UCSD-AML1 (cell line): ENCODE measurements at regions not wholly inside any gene's neighbourhood (a gene's known extent, or its start where the extent isn't known, plus 50 kb on each side); places are given as distances from the start of the nearest gene placed in this dataset.
"Not testable (repeated sequence)": the region's sequence is repeated elsewhere in the genome, so short reads cannot be mapped to it uniquely, and the experiment has no call there.

Experiments used
- DNase-seq: peaks from one replicate; lab custom pipeline; 2025; ENCODE audit not compliant: unreplicated experiment; lab: John Stamatoyannopoulos, UW

DNA sequence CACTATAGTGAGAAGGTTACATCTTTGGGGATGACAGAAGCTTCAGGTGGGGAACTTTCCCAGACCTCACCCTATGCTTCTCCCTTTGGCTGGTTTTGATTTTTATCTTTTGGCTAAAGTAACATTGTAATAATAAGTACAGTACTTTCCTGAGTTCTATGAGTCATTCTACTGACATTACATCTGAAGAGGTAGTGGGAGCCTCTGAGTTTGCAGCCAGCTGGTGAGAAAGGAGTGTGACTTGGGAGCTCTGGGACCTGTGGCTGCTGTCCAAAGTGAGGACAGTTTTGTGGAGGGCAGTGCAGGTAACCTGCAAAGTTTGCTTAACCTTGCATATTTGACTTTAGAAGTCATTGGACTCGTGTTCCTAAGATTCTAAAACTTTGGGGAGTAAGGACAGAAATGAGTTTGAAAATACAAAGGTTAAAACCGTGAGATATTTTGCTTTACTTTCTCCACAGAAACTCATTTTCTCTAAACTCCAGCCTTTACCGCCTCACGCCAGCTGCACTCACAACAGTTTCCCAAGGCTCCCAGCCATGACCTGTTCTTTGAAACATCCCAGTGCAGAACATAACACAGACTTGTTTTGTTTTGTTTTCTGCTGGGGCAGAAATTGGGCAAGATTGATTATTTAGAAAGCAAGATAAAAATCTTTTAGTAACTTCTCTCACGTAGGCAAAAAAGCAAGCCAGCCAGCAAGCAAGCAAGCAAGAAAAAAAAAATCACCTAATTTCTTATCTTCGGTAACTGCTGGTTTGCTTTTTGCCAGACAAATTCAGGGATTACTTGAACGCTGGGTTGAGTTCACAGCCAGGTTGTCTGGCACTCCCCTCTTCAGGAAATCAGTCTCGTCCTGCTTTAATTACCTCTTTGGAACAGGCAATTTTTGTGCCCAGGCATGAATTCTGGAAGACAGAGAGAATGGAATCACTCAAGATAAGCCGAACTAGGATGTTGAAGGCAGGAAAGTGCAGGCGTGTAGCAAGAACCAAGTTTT lies 478.3 kb upstream of the ISX start:
- no peak for DNase-seq

DNA sequence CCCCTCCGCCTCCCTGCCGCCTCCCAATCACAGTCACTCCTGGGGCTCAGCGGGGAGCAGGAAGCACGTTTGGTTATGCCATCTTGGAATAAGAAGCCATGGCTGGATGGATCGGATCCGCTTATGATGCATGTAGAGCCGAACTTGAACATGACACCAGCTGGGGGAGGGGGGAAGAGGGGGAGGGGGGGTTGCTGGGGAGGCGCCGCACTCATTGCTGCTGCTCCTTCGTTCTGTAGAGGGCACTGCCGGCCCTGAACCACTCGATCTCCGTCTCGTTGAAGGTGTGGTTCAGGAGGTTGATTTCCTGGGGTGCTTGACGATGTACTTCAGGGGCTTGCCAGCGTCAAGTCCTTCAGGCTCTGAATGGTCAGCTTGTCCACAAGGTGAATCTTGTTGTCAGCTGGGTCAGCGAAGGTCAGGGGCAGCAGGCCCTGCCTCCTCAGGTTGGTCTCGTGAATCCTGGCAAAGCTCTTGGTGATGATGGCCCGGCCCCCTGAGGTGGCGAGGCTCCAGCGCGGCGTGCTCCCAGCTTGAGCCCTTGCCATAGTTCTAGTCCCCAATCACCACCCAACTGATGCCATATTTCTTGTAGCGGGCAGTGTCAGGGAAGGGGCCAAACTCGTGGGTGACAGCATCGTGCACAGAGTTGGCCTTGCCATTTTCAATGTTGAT lies 476.9 kb upstream of the ISX start:
- no peak for DNase-seq

- no peak for DNase-seq
These were observed 473.7 kb upstream of the ISX start for GRCh38 chr22:34592123-34592740.

GRCh38 chr22:34599567-34599966 lies 466.4 kb upstream of the ISX start:
- no peak for DNase-seq

GRCh38 chr22:34604312-34604711 lies 461.6 kb upstream of the ISX start:
- no peak for DNase-seq

DNA sequence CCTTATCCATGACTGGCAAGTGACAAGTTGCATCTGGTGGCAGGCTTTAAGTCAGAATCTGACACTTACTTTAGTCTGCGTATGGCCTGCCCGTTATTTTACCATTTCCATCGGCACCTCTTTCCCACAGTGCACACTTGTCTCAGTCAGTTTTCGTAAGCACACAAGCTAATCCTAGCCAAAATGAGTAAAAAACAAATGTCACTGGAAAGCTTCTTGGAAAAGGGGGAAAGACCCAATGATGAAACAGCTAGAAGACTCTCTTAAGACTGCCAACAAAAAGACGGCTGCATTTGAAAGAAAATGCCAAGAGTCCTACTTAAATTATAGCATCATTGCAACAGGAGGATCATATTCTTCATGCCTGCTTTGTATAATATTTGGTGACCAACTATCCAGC lies 457.9 kb upstream of the ISX start:
- no peak for DNase-seq

GRCh38 chr22:34608540-34609115 lies 457.3 kb upstream of the ISX start:
- no peak for DNase-seq

GRCh38 chr22:34609646-34610045 lies 456.3 kb upstream of the ISX start:
- DNase-seq, result no peak

DNA sequence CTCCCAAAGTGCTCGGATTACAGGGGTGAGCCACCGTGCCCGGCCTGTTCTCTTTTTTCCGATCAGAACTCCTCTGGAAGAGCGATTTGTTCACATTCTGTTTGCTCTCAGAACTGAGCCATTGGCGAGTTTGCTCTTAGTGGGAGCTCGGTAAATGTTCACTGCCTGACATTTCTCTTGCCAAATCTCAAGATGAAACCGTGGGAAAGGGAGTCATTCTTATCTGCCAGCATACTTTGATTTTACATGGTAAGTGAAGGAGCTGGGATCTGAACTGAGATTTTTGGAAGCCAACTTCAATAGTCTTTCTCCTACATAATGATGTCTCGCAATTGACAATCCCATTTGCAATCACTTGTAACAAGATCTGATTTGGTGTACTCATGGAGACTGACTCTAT lies 445.8 kb upstream of the ISX start:
- DNase-seq, result no peak

DNA sequence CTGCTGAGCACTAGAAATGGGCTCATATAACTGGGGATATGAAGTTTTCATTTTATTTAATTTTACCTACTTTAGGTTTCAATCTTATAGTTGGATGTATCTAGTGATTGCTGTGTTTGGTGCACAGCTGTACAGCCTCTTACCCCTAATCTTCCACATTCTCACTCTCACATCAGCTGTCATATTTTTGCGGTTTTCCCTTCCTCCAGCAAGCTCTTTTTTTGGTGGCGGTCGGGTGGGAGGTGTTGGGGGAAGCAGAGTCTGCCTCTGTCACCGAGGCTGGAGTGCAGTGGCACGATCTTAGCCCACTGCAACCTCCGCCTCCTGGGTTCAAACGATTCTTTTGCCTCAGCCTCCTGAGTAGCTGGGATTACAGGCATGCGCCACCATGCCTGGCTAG lies 445.1 kb upstream of the ISX start:
- DNase-seq, result peak; percentile 10

- DNase-seq, result no peak
These were observed 443.4 kb upstream of the ISX start for GRCh38 chr22:34622602-34623001.

GRCh38 chr22:34623580-34623979 lies 442.4 kb upstream of the ISX start:
- DNase-seq, result no peak

DNA sequence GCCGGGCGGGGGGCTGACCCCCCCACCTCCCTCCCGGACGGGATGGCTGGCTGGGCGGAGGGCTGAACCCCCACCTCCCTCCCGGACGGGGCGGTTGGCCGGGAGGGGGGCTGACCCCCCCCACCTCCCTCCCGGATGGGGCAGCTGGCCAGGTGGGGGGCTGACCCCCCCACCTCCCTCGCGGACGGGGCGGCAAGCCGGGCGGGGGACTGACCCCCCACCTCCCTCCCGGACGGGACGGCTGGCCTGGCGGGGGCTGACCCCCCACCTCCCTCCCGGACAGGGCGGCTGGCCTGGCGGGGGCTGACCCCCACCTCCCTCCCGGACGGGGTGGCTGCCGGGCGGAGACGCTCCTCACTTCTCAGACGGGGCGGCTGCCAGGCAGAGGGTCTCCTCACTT lies 440.1 kb upstream of the ISX start:
- not testable (repeated sequence) for DNase-seq

GRCh38 chr22:34638128-34638527 lies 427.8 kb upstream of the ISX start:
- DNase-seq, result no peak

- no peak for DNase-seq
These were observed 426.0 kb upstream of the ISX start for GRCh38 chr22:34639911-34640310.

GRCh38 chr22:34645375-34645774 lies 420.6 kb upstream of the ISX start:
- DNase-seq, result no peak

- DNase-seq, result no peak
These were observed 397.0 kb upstream of the ISX start for GRCh38 chr22:34669001-34669400.

GRCh38 chr22:34683031-34683430 lies 382.9 kb upstream of the ISX start:
- not testable (repeated sequence) for DNase-seq

DNA sequence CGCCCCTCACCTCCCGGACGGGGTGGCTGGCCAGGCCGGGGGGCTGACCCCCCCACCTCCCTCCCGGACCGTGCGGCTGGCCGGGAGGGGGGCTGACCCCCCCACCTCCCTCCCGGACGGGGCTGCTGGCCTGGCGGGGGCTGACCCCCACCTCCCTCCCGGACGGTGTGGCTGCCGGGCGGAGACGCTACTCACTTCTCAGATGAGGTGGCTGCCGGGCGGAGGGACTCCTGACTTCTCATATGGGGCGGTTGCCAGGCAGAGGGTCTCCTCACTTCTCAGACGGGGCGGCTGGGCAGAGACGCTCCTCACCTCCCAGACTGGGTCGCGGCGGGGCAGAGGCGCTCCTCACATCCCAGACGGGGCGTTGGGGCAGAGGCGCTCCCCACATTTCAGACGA lies 381.7 kb upstream of the ISX start:
- DNase-seq, result not testable (repeated sequence)

- no peak for DNase-seq
These were observed 378.8 kb upstream of the ISX start for GRCh38 chr22:34687116-34687515.

DNA sequence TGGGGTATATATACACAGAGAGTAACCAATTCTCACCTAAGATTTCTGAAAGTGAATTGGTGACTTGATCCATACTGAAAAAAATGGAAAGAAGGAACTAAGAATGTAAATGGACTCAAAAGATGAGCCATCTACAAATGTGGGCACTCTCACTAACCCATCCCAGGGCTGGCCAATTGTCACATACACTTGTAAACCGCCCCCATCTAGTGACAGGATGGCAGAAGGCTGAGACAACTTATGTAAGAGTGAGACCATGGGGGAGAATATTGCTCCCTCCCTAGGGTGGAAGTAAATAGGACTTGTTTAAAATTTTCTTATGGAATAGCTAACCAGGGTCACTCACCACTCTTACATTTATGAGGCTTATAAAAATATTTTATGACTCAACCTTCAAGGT lies 377.1 kb upstream of the ISX start:
- DNase-seq, result no peak
